ENCODE measurements at regions not wholly inside any gene's neighbourhood (a gene's known extent, or its start where the extent isn't known, plus 50 kb on each side); places are given as distances from the start of the nearest gene placed in this dataset.
"Not testable (repeated sequence)": the region's sequence is repeated elsewhere in the genome, so short reads cannot be mapped to it uniquely, and the experiment has no call there.

DNA sequence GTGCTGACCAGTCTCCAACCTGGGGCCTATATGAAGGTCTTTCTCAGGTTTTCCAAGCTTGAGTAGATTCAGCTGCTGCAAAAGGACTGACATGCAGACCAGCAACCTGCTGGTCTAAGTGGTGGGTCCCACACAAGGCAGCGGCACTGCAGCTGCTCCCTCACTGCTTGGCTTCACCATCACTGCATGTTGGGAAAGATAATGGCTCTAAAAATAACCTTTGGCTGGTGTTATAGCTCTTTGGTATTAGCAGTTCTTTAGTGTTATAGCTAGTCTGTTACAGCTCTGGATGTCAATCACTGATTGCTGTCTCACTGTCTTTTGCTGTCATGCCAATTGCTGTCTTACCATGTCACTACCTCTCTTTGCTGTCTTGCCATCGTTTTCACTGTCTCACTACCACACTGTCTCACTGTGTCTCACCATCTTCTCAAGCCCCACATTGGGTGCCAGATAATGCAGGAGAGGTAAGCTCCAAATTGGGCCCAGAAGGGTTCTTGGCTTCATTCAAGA, 726.4 kb downstream of the TENT5A start:
- DNase-seq = no peak

DNA sequence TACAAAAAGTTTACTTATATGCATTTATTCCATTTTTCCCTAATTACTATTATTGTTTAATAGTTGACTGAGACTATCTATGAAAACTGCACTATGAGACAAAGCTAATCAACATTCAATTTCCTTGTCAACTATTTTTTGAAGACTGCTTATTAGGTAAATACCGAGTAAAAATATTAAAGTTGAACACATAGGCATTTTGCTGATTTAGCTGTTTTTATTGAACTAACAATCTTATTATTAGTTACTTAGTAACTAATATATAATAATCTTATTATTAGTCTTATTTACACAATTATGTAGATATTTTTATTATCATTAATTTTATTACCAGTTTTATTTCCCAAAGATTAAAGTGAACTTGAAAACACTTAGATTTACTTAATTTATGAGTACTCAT, 728.8 kb downstream of the TENT5A start:
- no peak for DNase-seq

- DNase-seq = no peak
Observed at GRCh38 chr6:81023007-81023582, 729.4 kb downstream of the TENT5A start.

- not testable (repeated sequence) for DNase-seq
Observed at GRCh38 chr6:81017586-81017985, 734.9 kb downstream of the TENT5A start.

DNA sequence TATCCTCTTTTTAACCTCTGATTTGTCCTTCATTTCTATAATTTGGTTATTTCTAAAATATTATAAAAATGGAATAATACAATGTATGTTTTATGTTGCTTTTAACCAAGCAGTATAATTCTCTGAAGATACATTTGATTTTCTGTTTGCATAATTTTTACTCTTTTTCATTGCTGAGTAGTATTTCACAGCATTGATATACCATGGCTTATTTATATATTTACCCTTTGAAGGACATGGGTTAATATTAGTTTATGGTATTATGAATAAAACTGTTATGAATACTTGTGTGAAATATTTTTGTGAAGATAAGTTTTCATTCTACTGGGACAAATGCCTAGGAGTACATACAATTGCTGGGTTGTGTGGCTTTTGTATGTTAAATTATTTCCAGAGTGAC, 748.6 kb downstream of the TENT5A start:
- DNase-seq = no peak

DNA sequence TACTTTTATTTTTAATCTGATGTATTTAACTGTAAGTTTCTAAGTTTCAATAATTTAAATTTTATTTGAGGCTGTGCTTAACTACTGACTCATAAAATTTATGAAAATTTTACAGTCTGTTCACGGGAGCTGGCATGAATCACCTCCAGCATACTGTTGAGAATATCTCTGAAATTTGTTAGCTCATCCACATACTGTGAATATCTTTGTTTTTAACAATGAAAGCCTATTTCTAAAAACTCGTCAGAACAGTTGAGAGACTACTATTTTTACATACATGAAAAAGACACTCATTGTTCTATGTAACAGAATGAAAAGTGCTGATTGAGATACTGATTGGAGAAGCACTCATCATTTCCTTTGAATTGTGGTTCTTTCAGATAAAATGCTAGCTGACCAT, 749.3 kb downstream of the TENT5A start:
- no peak for DNase-seq

DNA sequence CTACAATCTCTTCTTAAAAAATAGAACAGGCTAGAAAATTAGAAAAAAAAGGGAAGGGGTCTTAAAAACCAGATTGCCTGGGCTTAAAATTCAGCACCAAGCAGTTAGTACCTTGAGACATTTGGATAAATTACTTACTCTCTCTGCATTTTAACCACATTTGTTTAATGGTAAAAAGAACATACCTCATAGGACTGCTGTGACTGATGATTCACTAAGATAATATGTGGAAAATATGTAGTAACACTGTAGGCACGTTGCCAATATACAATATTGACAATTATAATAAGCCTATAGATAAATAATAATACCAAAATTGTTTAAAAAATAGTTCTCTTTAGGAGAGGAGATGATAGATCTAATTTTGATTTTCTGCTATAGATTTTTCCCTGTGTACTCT, 750.4 kb downstream of the TENT5A start:
- DNase-seq = no peak

GRCh38 chr6:80991316-80991715, 761.2 kb downstream of the TENT5A start:
- no peak for DNase-seq

DNA sequence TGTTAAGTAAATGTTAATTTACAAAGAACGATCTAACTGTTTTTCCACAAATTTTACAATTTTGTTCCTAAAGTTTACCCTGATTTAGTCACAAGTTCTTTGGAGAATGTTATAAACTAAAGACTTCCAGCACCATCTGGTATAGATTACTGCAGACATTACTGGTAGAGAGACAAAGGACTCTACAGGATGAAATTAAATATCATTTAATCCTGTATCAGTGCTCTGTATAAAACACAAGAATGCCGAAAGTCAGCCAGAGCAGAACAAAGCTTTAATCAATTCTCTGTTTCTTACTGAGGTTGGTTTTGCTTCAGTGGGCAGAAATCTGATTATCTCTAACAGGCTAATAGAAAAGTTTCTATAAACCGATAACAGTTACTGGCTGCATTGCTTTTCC, 763.6 kb downstream of the TENT5A start:
- no peak for DNase-seq

- no peak for DNase-seq
Observed at GRCh38 chr6:80988286-80988685, 764.2 kb downstream of the TENT5A start.

DNA sequence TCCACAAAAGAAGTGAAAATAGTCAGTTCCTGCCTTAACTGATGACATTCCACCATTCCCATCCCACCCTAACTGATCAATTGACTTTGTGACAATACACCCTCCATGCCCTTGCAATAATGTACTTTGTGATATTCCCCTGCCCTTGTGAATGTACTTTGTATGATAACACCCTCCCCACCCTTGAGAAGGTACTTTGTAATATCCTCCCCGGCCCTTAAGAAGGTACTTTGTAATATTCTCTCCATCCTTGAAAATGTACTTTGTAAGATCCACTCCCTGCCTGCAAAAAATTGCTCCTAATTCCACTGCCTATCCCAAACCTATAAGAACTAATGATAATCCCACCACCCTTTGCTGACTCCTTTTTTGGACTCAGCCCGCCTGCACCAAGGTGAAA, 771.3 kb downstream of the TENT5A start:
- DNase-seq = not testable (repeated sequence)

- no peak for DNase-seq
Observed at GRCh38 chr6:80976336-80976735, 776.1 kb downstream of the TENT5A start.

- DNase-seq = no peak
Observed at GRCh38 chr6:80974579-80974978, 777.9 kb downstream of the TENT5A start.

DNA sequence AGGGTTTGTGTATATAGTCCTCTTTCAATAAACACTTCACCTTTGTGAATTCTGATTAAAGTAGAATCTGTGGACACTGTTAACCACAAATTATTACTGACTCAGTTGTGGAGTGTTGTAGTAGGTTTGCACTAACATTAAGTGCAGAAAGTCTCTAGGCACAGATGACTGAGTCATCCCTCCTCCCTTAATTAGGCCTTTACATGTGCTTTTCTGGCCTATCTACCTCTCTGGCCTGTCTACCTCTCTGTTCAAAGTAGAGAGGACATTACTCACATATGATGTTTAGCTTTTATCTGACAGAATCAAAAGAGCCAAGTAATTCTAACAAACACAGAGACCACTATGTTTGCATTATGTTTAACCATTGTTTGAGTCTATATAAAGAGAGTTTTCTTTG, 783.0 kb downstream of the TENT5A start:
- no peak for DNase-seq

GRCh38 chr6:80967609-80968008, 784.9 kb downstream of the TENT5A start:
- no peak for DNase-seq

- no peak for DNase-seq
Observed at GRCh38 chr6:80962382-80962781, 790.1 kb downstream of the TENT5A start.

GRCh38 chr6:80961166-80961565, 791.3 kb downstream of the TENT5A start:
- no peak for DNase-seq

DNA sequence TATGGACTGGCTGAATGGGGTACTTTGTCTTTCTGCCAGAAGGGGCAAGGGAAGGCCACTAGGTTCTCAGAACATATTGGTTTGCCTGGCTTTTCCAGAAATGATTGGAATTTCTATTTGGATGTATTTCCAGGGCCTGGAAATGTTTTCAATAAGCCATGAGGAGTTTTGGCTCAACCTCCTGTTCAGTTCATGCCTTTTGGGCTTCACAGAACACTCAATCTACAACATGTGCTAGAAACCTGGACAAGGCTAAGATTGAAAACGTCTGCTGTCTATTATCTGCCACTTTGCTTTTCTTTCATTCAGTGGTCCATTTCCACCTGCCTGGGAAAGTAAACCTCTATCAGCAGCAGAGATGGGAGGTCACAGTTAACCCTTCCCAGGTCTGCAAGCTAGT, 793.4 kb downstream of the TENT5A start:
- DNase-seq = no peak

DNA sequence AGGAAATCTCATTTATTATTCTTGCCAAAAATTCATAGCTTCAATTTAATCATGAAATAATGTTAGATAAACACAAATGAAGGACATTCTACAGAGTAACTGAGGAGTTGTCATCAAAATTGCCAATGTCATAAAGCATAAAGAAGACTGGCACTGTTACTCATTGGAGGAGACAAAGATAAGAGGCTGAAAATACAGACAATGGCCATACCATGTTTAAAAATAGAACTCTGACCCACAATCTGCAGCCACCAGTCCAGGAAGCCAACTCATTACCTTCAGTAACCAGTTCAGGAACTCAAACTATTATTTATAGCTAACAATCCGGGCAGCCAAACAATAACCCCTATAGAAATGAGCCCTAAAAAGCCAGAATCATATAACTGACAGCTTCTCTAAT, 795.6 kb downstream of the TENT5A start:
- no peak for DNase-seq

- DNase-seq = not testable (repeated sequence)
Observed at GRCh38 chr6:80952479-80952878, 800.0 kb downstream of the TENT5A start.

DNA sequence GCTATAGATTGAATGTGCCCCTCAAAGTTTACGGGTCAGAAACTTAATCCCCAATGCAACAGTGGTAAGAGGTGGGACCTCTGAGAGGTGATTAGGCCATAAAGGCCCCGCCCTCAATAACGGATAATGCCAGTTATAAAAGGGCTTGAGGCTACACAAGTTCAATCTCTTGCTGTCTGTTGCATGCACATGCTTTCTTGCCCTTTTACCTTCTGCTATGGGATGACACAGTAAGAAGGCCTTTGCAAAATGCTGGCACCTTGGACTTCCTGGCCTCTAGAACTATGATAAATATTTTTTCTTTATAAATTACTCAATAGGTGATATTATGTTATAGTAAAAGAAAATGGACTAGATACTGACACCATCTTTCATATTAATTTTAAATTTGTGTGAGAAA, 806.1 kb downstream of the TENT5A start:
- no peak for DNase-seq

DNA sequence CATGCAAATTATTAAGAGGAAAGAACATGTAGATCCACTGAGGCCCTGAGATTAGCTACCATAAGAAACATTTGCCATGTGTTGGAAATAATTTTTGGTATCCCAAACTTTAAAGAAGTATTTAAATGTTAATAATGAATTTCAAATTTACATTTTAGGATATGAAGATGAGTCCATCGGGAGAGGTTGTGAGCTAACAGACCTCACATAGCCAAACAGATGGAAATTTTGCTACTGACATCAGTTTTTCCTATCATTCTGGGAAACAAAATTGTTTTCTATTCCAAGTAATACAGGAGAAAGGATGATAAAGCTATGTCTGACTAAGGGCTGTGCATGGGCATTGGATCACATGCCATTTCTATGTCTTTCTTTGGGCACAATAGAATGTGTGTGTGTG, 809.6 kb downstream of the TENT5A start:
- DNase-seq = no peak

GRCh38 chr6:80940976-80941375, 811.5 kb downstream of the TENT5A start:
- no peak for DNase-seq

DNA sequence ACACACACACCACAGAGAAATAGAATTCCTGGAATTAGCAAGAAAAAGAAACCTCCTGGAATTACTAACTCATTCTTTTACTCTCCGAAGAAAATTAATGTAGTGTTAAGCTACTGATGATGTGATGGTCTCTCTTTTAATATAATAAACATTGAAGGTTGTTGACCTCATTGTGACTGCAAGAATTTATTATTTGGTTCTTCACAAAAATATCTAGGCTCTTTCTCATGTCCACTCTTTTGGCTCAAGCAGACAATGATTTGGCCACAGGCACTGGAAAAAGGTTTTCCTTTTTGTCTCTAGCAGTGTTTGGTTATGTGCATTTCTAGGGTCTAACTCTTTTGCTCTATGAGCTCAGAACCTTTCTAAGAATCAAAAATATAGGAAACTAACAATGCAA, 811.9 kb downstream of the TENT5A start:
- no peak for DNase-seq

Data from anterior cingulate cortex (tissue), 58 donors.